ENCODE measurements at regions not wholly inside any gene's neighbourhood (a gene's known extent, or its start where the extent isn't known, plus 50 kb on each side); places are given as distances from the start of the nearest gene placed in this dataset.

- POLR2A ChIA-PET (ENCODE audit: low non-redundant PET) = no interaction called here
- DNase-seq (ENCODE audit: low spot score) = no peak
- no peak overlapping the region for H3K27ac ChIP-seq
- CTCF ChIA-PET = interaction anchor here (0.6 kb wide), 1 partner anchor 405 kb away, joined by 3 read pairs; no protein-coding TSS in a partner anchor
- TF ChIP-seq, protein P1, sequence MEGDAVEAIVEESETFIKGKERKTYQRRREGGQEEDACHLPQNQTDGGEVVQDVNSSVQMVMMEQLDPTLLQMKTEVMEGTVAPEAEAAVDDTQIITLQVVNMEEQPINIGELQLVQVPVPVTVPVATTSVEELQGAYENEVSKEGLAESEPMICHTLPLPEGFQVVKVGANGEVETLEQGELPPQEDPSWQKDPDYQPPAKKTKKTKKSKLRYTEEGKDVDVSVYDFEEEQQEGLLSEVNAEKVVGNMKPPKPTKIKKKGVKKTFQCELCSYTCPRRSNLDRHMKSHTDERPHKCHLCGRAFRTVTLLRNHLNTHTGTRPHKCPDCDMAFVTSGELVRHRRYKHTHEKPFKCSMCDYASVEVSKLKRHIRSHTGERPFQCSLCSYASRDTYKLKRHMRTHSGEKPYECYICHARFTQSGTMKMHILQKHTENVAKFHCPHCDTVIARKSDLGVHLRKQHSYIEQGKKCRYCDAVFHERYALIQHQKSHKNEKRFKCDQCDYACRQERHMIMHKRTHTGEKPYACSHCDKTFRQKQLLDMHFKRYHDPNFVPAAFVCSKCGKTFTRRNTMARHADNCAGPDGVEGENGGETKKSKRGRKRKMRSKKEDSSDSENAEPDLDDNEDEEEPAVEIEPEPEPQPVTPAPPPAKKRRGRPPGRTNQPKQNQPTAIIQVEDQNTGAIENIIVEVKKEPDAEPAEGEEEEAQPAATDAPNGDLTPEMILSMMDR (conservative IDR thresholded peaks at IDR 0.05; ENCODE audit: low read depth) = no peak
Observed at GRCh38 chr10:43760514-43760913, 111.8 kb upstream of the ZNF32 start.

DNA sequence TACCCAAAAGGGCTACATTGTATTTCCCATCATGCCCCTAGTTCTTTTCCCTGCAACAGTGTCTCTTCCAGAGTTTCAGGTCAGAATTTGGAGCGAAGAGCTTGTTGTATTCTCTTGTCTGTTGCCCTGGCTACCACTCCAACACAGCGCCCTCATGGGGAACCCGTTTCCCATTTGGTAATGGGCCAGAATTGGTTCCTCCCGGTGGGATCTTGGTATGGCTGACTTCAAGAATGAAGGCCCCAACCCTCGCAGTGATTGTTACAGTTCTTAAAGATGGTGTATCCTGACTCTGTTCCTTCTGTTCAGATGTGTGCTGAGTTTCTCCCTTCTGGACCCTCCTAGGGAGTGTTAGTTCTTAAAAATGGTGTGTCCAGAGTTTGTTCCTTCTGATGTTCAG, 110.5 kb upstream of the ZNF32 start:
- no peak for DNase-seq (ENCODE audit: low spot score)
- no peak overlapping the region for H3K27ac ChIP-seq
- POLR2A ChIA-PET (ENCODE audit: low non-redundant PET) = no interaction called here
- TF ChIP-seq, protein P1 (conservative IDR thresholded peaks at IDR 0.05; ENCODE audit: low read depth) = no peak
- CTCF ChIA-PET = no interaction called here

- ChIA-PET POLR2A (ENCODE audit: low non-redundant PET) (no interaction called here), CTCF (interaction anchor here (0.6 kb wide), 1 partner anchor 87 kb away, joined by 3 read pairs; no protein-coding TSS in a partner anchor)
- no peak overlapping the region for H3K27ac ChIP-seq
- no peak for DNase-seq (ENCODE audit: low spot score)
- TF ChIP-seq, protein P1 (conservative IDR thresholded peaks at IDR 0.05; ENCODE audit: low read depth) = no peak
Observed at GRCh38 chr10:43756341-43756740, 107.7 kb upstream of the ZNF32 start.

DNA sequence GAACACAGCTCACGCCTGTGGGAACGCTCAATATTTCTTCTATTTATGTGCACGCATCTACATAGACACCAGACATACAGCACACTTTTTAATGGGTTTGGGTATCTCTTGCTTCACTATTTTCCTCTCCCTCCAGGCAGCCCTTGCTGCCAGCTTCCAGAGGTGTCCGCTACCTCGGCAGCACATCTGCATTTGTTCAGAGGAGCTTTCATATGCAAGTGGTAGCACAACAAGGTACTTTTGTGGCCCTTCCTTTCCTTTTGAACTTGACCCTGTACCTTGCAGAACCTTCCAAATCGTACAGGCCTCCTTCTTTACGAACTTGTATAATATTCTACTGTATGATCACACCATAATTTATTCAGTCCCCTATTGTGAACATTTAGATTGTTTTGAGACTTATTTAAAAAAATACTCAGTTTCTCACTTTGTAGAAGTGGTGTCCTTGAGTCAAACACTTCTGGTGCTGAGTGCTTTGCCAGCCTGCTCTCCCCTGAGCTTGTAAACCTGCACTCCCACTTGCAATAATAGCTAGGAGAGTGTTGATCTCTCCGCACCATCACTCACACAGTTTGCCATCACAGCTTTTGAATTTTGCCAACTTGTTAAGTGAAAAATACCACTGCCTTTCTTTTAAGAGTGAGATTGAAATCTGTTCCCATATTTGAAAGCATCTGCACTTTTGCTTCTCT, 106.0 kb upstream of the ZNF32 start:
- ChIA-PET POLR2A (ENCODE audit: low non-redundant PET) (no interaction called here), CTCF (interaction anchor here (0.8 kb wide), 1 partner anchor 199 kb away, joined by 3 read pairs; no protein-coding TSS in a partner anchor)
- DNase-seq (ENCODE audit: low spot score) = no peak
- TF ChIP-seq, protein P1 (conservative IDR thresholded peaks at IDR 0.05; ENCODE audit: low read depth) = no peak
- no peak overlapping the region for H3K27ac ChIP-seq

GRCh38 chr10:43753397-43754061, 104.8 kb upstream of the ZNF32 start:
- POLR2A ChIA-PET (ENCODE audit: low non-redundant PET) = no interaction called here

DNA sequence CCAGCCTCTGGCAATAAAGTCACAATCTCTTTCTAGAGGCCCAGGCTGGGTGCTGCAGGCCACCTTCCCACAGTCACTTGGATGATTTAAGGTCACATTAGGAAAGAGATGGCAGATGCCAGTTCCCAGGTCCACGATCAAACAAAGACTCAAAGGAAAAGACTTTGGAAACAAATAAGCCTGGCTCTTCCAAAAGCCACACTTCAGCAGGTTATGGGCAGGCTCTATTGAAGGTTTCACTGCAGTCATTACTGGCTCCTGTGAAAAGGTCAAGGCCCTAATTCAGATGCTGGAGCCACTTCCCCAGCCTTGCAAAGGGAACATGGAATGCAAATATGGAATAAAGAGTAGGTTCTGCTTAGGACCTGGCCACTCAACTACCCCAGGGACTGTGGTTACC, 104.0 kb upstream of the ZNF32 start:
- no peak for DNase-seq (ENCODE audit: low spot score)
- no peak overlapping the region for H3K27ac ChIP-seq
- TF ChIP-seq, protein P1 (conservative IDR thresholded peaks at IDR 0.05; ENCODE audit: low read depth) = no peak
- ChIA-PET POLR2A (ENCODE audit: low non-redundant PET) (no interaction called here), CTCF (no interaction called here)

More at GRCh38 chr10:43753397-43754061, 104.8 kb upstream of the ZNF32 start:
- TF ChIP-seq, protein P1 (conservative IDR thresholded peaks at IDR 0.05; ENCODE audit: low read depth) = no peak
- H3K27ac ChIP-seq = no peak overlapping the region
- CTCF ChIA-PET = no interaction called here
- DNase-seq (ENCODE audit: low spot score) = no peak
